HUES64 (cell line): ENCODE measurements at regions not wholly inside any gene's neighbourhood (a gene's known extent, or its start where the extent isn't known, plus 50 kb on each side); places are given as distances from the start of the nearest gene placed in this dataset.

Experiments used
- H3K27ac ChIP-seq: 2 replicates; pipeline ENCODE4 v1.7.0; 2013; ENCODE audit warnings: low read depth, low read length, inconsistent platforms
- H3K27me3 ChIP-seq: 2 replicates; pipeline ENCODE4 v1.6.1; 2013; ENCODE audit warnings: mild to moderate bottlenecking, low read length; ENCODE audit not compliant: insufficient read depth
- H3K36me3 ChIP-seq: 2 replicates; pipeline ENCODE4 v1.6.1; 2013; ENCODE audit warnings: mild to moderate bottlenecking, low read length; ENCODE audit not compliant: insufficient read depth
- H3K4me1 ChIP-seq: 2 replicates; pipeline ENCODE4 v1.6.1; 2013; ENCODE audit warnings: mild to moderate bottlenecking, low read length, moderate library complexity; ENCODE audit not compliant: insufficient read depth
- H3K4me3 ChIP-seq: 2 replicates; pipeline ENCODE4 v1.5.1; 2013; ENCODE audit warnings: mild to moderate bottlenecking, low read length, moderate library complexity
- H3K9ac ChIP-seq: 2 replicates; pipeline ENCODE4 v1.6.1; 2013; ENCODE audit warnings: mild to moderate bottlenecking, low read depth, low read length
- H3K9me3 ChIP-seq: 2 replicates; pipeline ENCODE4 v1.6.1; 2013; ENCODE audit warnings: low read depth, low read length; ENCODE audit not compliant: insufficient read depth
- WGBS: fragments of 150-250, 120-280 bp; methylation state at CpG from one replicate; pipeline ENCODE4 v1.1.7; 2013; ENCODE audit warnings: missing lambda C conversion rate; 5-methylcytosine and 5-hydroxymethylcytosine counted together

DNA sequence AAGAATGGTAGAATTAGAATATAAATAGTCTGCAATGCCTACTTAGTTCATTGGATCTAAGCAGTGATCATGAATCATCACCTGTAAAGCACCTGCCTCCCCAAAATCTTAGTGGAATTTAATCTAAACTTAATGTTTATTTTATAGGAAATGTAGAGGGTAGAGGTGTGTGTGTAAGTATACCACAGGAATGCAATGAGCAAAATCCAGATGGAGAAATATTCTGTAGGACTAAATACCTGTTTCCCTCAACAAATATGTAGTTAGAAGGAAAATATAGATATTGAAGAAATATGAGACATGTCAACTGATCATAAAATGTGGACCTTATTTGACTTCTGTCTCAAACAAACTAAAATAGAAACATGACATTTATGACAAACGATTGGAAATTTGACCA, 839.2 kb upstream of the FBXO33 start:
- Histone ChIP-seq H3K4me3 (no peak overlapping the region), H3K27me3 (no peaks in the 10 kb centered on the region)

DNA sequence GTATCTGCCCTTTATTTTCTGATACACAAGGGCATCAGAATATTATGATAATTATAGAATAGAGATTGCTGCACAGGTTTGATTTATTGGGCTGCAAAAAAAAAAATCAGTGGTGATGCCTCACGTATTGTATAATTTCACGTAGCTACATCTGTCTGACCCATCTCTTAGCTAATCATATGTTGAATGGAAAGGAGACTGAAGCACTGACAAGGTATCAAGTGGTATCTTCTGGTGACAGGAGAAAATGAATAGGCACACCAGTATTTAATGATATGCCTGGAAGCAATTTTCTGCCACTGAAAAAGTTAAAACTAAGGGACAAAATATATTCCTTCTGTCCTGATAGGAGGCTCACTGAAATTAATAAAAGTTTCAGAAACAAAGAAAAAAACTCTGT, 837.2 kb upstream of the FBXO33 start:
- Histone ChIP-seq H3K4me1 (0 out of 2 replicates have a peak, but pooled peaks cover 2% of the 10 kb centered on the region), H3K9ac (no peak overlapping the region), H3K27me3 (no peaks in the 10 kb centered on the region), H3K9me3 (no peaks in the 10 kb centered on the region), H3K4me3 (no peak overlapping the region), H3K36me3 (no peaks in the 10 kb centered on the region), H3K27ac (no peak overlapping the region)
- 100% methylated on average over 2 of the region's 2 CpGs for WGBS

More for the DNA sequence above, 839.2 kb upstream of the FBXO33 start:
- Histone ChIP-seq H3K9ac (no peak overlapping the region), H3K36me3 (no peaks in the 10 kb centered on the region), H3K9me3 (no peaks in the 10 kb centered on the region), H3K27ac (no peak overlapping the region), H3K4me1 (0 out of 2 replicates have a peak, but pooled peaks cover 2% of the 10 kb centered on the region)
- WGBS, result no CpG with 5 or more reads among the region's 1 CpG

DNA sequence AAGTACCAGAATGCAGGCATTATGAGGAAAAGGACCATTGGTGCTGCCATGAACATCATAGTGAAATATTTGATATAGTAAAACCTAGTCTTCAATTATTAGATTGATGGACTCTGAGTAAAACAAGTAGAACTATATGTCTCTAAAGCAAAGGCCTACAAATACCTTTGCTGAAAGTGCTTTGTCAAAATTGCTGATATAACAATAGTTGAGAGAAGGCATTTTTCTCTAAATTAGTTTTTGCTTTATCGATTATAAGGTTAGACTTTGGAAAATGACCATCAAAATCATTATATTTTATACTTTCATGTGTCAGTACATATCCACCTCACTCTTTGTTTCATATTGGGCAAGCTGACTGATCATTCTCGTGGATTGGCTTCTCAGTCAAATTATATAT, 836.0 kb upstream of the FBXO33 start:
- WGBS, result 90% methylated on average over 2 of the region's 2 CpGs
- Histone ChIP-seq H3K4me3 (no peak overlapping the region), H3K36me3 (no peaks in the 10 kb centered on the region), H3K9me3 (no peaks in the 10 kb centered on the region), H3K27me3 (no peaks in the 10 kb centered on the region), H3K27ac (no peak overlapping the region), H3K4me1 (0 out of 2 replicates have a peak, but pooled peaks cover 2% of the 10 kb centered on the region), H3K9ac (no peak overlapping the region)

DNA sequence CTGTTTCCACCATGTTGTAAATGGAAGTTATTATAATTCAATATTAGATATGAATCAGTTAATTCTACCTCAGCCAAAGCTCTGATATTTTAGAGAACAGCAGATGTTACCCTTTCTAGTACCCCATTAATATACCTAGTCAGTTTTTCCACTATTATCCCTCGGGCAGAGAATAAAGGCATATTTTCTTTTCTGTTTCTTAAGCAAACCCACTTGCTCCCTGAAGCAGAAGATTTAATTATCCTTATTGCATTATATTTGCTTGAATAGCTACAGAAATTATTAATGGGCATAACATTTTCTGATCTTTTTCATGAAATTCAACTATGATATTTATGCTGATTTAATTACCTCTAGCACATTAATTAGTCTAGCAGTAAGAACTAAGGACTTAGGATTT, 832.9 kb upstream of the FBXO33 start:
- no peaks in the 10 kb centered on the region for H3K9me3 ChIP-seq
- H3K4me1 ChIP-seq, result no peaks in the 10 kb centered on the region
- 100% methylated on average over 1 of the region's 1 CpG for WGBS
- H3K36me3 ChIP-seq, result no peaks in the 10 kb centered on the region
- no peak overlapping the region for H3K4me3 ChIP-seq
- H3K9ac ChIP-seq, result no peak overlapping the region
- H3K27ac ChIP-seq, result no peak overlapping the region
- H3K27me3 ChIP-seq, result no peaks in the 10 kb centered on the region

DNA sequence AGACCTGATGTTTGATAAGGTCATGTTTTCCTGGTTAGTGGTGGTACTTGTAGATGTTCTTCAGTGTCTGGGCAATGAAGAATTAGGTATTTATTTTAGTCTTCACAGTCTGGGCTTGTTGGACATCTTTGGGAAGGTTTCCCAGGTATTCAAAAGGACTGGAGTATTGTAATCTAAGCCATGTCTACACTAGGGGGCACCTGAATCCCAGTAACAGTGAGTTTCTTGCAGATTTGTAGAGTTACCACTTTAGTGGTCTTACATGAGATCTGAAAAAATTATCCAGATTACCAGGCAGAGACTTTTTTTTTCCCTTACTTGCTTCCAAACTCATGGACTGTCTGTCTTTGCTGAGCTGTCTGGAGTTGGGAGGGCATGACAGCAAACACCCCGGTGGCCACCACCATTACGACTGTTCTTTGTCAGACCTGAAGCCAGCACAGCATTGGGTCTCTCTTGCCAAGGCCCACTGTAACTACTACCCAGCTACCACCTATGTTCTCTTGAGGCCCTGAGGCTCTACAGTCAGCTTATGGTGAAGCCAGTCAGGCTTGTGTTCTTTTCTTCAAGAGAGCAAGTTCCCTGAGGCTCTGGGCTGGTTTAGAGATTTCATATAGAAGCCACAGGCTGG, 820.7 kb upstream of the FBXO33 start:
- Histone ChIP-seq H3K9ac (no peak overlapping the region), H3K27me3 (no peaks in the 10 kb centered on the region), H3K9me3 (no peaks in the 10 kb centered on the region), H3K4me1 (no peaks in the 10 kb centered on the region), H3K4me3 (no peak overlapping the region), H3K36me3 (no peaks in the 10 kb centered on the region), H3K27ac (no peak overlapping the region)
- WGBS, result 93% methylated on average over 2 of the region's 2 CpGs

DNA sequence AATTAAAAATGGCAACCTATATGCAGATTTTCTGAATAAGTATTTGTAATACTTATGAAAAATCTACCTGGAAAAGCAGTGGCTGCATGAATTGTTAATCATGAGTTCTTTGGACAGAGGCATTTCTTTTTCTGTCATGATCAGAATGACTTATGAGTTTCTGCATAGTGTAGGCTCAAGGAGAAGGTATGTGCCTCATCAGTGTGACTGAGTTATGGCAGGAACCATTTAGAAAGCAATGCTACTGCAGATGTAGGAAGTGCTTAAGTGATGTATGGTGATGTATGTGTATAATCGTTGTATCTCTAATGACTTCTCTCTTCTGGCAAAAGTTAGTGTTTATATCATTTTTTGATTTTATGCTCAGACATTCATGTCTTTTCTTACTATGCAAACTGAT, 816.4 kb upstream of the FBXO33 start:
- H3K9me3 ChIP-seq, result no peaks in the 10 kb centered on the region
- H3K27me3 ChIP-seq, result no peaks in the 10 kb centered on the region
- H3K27ac ChIP-seq, result no peak overlapping the region
- no peak overlapping the region for H3K9ac ChIP-seq
- no peaks in the 10 kb centered on the region for H3K36me3 ChIP-seq
- H3K4me1 ChIP-seq, result no peaks in the 10 kb centered on the region
- H3K4me3 ChIP-seq, result no peak overlapping the region
- 83% methylated on average over 1 of the region's 1 CpG for WGBS

DNA sequence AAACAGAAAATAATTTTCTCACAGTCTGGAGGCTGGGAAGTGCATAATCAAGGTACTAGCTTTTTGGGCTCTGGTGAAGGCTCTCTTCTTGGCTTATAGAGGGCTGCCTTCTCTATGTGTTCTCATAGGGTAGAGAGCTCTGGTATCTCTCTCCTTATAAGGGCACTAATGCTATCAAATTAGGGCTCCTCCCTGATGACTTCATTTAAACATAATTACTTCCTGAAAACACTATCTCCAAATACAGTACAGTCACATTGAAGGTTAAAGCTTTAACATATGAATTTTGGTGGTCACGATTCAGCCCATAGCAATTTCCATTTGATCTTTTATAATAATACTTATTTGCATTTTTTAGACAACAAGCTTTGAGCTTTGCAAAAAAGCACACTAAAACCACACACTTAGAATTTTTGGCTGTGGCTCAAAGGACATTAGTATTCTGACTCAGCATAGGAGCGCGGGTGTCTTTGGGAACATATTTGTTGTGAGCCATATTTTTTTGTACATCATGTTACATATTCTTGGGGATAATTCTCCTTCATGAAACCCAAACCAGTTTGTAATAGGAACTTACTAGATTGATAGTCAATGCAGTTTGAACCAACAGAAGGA, 808.1 kb upstream of the FBXO33 start:
- Histone ChIP-seq H3K9me3 (peaks cover 18% of the 10 kb centered on the region), H3K27ac (no peak overlapping the region), H3K27me3 (no peaks in the 10 kb centered on the region), H3K9ac (no peak overlapping the region), H3K4me1 (no peaks in the 10 kb centered on the region), H3K4me3 (no peak overlapping the region), H3K36me3 (no peaks in the 10 kb centered on the region)
- 100% methylated on average over 1 of the region's 3 CpGs for WGBS

DNA sequence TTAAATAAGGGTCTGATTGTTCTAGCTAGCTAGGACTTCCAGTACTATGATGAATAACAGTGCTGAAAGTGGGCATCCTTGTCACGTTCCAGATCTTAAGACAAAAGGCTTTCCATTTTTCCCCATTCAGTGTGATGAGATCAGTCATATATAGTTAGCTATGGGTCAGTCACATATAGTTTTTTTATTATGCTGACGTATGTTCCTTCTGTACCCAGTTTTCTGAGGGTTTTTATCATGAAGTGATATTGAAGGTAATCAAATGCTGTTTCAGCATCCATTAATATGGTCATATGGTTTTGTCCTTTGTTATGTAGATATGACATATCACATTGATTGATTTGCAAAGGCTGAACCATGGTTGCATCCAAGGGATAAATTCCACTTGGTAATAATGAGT, 800.1 kb upstream of the FBXO33 start:
- WGBS, result 96% methylated on average over 2 of the region's 2 CpGs
- no peak overlapping the region for H3K9ac ChIP-seq
- no peaks in the 10 kb centered on the region for H3K4me1 ChIP-seq
- H3K36me3 ChIP-seq, result no peaks in the 10 kb centered on the region
- peaks cover 28% of the 10 kb centered on the region for H3K9me3 ChIP-seq
- H3K27ac ChIP-seq, result no peak overlapping the region
- H3K27me3 ChIP-seq, result no peaks in the 10 kb centered on the region
- H3K4me3 ChIP-seq, result no peak overlapping the region

DNA sequence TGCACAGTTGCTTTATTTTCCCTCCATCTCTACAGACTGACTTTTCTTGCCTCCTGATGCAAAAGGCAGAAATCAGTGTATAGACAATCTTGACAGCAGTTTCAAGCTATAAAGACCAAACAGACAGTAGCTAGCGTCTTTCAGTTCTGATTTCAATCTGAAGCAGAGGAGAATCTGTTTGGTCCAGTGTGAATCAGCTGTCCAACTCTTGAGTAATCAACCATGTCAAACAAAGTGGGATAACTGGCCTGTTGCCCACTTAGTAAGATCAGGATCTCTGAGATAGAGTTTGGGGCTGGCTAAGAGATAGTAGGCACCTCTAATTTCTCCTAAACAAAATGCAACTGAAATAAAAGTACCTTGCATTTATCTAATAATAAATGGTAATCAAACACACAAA, 797.4 kb upstream of the FBXO33 start:
- H3K9ac ChIP-seq, result no peak overlapping the region
- WGBS, result 95% methylated on average over 1 of the region's 1 CpG
- 0 out of 2 replicates have a peak, but pooled peaks cover 9% of the 10 kb centered on the region for H3K9me3 ChIP-seq
- no peaks in the 10 kb centered on the region for H3K36me3 ChIP-seq
- H3K27ac ChIP-seq, result no peak overlapping the region
- H3K4me1 ChIP-seq, result no peaks in the 10 kb centered on the region
- H3K4me3 ChIP-seq, result no peak overlapping the region
- no peaks in the 10 kb centered on the region for H3K27me3 ChIP-seq

DNA sequence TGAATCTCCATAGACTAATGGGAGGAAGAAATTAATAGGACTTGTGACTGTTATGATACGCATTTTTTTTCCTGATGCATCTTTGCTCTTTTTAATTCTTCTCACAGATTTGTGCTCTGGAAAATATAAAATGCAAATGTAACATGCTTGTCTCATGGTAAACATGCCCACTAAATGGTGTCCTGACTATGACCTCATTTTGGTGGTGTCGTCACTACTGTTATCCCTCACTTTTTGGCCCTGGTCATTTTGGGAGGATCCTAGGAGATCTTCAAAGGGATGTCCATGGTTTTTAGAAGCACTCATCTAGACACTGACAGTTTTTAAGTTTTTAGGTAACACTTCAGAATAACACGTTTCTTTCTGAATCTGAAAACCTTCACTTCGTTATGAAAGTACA, 790.8 kb upstream of the FBXO33 start:
- H3K36me3 ChIP-seq, result no peaks in the 10 kb centered on the region
- no peak overlapping the region for H3K27ac ChIP-seq
- WGBS, result 95% methylated on average over 4 of the region's 4 CpGs
- no peak overlapping the region for H3K9ac ChIP-seq
- no peaks in the 10 kb centered on the region for H3K27me3 ChIP-seq
- no peak overlapping the region for H3K4me3 ChIP-seq
- no peaks in the 10 kb centered on the region for H3K4me1 ChIP-seq
- no peaks in the 10 kb centered on the region for H3K9me3 ChIP-seq

DNA sequence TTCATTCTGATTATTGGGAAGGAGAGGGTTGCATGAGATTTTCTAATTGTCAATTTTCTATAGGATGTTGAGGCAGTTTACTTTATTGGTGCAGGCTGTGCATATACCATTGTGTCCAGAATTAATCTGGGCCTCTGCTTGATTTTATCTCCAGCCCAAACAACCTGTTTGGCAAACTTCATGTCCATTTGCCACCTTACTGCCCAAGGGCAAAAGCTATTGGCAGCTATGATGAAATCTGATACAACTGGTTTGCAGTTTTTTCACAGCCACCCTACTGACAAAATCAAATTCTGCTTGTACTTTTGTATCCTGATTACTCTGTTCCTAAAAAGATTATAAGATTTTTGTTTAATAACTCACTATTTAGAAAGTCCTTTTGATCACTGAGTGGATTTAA, 789.2 kb upstream of the FBXO33 start:
- H3K4me1 ChIP-seq, result no peaks in the 10 kb centered on the region

DNA sequence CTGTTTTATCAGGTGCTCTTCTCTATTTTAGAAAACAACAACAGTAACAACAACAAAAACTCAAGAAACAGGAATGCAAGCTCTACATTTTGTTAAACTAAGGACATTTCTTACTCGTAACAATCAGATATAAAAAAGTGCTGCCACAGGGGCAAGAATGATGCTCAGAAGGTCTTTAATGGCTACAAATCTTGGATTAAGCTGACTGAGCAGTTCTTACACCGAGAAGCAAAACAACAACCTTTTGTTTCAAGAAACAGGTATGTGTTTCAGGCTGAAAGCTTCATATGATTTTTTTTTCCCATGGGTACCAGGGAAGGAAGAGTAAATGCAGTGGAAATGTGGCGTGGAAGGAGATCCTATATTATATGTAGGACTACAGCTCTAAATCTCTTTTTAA, 786.8 kb upstream of the FBXO33 start:
- Histone ChIP-seq H3K27ac (no peak overlapping the region), H3K36me3 (no peaks in the 10 kb centered on the region), H3K27me3 (no peaks in the 10 kb centered on the region), H3K4me3 (no peak overlapping the region), H3K9ac (no peak overlapping the region), H3K4me1 (no peaks in the 10 kb centered on the region), H3K9me3 (no peaks in the 10 kb centered on the region)
- 98% methylated on average over 3 of the region's 3 CpGs for WGBS

More for the DNA sequence above, 789.2 kb upstream of the FBXO33 start:
- Histone ChIP-seq H3K9ac (no peak overlapping the region), H3K27me3 (no peaks in the 10 kb centered on the region), H3K27ac (no peak overlapping the region), H3K4me3 (no peak overlapping the region), H3K9me3 (no peaks in the 10 kb centered on the region), H3K36me3 (no peaks in the 10 kb centered on the region)
